ENCODE measurements at regions not wholly inside any gene's neighbourhood (a gene's known extent, or its start where the extent isn't known, plus 50 kb on each side); places are given as distances from the start of the nearest gene placed in this dataset.

DNA sequence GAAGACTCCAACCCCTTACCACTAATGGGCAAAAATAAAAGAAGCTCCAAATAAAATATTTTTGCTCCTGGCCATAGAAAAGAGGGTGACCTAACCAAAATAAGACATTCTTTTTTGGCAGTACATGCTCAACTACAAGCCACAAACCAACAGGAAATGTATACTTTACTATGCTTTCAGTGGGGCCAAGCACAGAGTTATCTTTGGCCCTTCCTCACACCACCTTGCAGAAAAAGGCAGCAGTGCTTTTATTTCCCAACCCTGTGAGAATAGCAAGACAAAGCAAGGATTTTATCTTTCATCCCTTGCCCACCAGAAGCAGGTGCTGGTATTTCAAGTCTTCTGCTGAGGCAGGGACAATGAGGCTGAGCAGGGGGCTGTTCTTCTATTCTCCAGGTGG is 1493.1 kb downstream of the CDH11 start:
- TF ChIP-seq, protein P1, sequence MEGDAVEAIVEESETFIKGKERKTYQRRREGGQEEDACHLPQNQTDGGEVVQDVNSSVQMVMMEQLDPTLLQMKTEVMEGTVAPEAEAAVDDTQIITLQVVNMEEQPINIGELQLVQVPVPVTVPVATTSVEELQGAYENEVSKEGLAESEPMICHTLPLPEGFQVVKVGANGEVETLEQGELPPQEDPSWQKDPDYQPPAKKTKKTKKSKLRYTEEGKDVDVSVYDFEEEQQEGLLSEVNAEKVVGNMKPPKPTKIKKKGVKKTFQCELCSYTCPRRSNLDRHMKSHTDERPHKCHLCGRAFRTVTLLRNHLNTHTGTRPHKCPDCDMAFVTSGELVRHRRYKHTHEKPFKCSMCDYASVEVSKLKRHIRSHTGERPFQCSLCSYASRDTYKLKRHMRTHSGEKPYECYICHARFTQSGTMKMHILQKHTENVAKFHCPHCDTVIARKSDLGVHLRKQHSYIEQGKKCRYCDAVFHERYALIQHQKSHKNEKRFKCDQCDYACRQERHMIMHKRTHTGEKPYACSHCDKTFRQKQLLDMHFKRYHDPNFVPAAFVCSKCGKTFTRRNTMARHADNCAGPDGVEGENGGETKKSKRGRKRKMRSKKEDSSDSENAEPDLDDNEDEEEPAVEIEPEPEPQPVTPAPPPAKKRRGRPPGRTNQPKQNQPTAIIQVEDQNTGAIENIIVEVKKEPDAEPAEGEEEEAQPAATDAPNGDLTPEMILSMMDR (IDR thresholded peaks at IDR 0.05) = no peak
- no peak for TF ChIP-seq POLR2A (IDR thresholded peaks at IDR 0.05)
